MM.1S (cell line): ENCODE measurements at regions not wholly inside any gene's neighbourhood (a gene's known extent, or its start where the extent isn't known, plus 50 kb on each side); places are given as distances from the start of the nearest gene placed in this dataset.

ENCODE experiments used
- CTCF ChIP-seq: fragments of 300-600 bp; sonication (generic); IDR thresholded peaks from 2 replicates; pipeline ENCODE4 v1.5.1; 2016; ENCODE audit warnings: antibody characterized with exemption, low read length, mixed read lengths
- EZH2phosphoT487 ChIP-seq: fragments of 300-600 bp; sonication (generic); IDR thresholded peaks from 2 replicates; pipeline ENCODE4 v1.6.1; 2018; ENCODE audit warnings: antibody characterized with exemption, low read length

GRCh38 chr5:10034001-10034400, 215.7 kb downstream of the ATPSCKMT start:
- no peak for TF ChIP-seq CTCF
- TF ChIP-seq EZH2phosphoT487, result no peak
